Trophoblast cell (in vitro differentiated cells and primary cell): ENCODE measurements at regions not wholly inside any gene's neighbourhood (a gene's known extent, or its start where the extent isn't known, plus 50 kb on each side); places are given as distances from the start of the nearest gene placed in this dataset.
"Not testable (repeated sequence)": the region's sequence is repeated elsewhere in the genome, so short reads cannot be mapped to it uniquely, and the experiment has no call there.

Source experiments
- DNase-seq, 2 donors: peaks; one replicate each; pipeline ENCODE4 v3.0.0-alpha.2; 2016
- H2AFZ ChIP-seq: 2 replicates; pipeline ENCODE4 v1.6.1; 2013; ENCODE audit warnings: low read length, moderate library complexity, mild to moderate bottlenecking; ENCODE audit not compliant: insufficient read depth, poor library complexity
- H2AK5ac ChIP-seq: 2 replicates; pipeline ENCODE4 v1.6.1; 2013; ENCODE audit warnings: mild to moderate bottlenecking, low read length
- H2BK120ac ChIP-seq: 2 replicates; pipeline ENCODE4 v1.6.1; 2013; ENCODE audit warnings: low read length, mild to moderate bottlenecking, moderate library complexity; ENCODE audit not compliant: insufficient read depth, poor library complexity
- H2BK12ac ChIP-seq: 2 replicates; pipeline ENCODE4 v1.6.1; 2013; ENCODE audit warnings: mild to moderate bottlenecking, low read length, moderate library complexity
- H2BK5ac ChIP-seq: 2 replicates; pipeline ENCODE4 v1.6.1; 2013; ENCODE audit warnings: low read length, low read depth, moderate library complexity, mild to moderate bottlenecking; ENCODE audit not compliant: poor library complexity
- H3K14ac ChIP-seq: 2 replicates; pipeline ENCODE4 v1.6.1; 2013; ENCODE audit warnings: mild to moderate bottlenecking, low read length
- H3K18ac ChIP-seq: 2 replicates; pipeline ENCODE4 v1.6.1; 2013; ENCODE audit warnings: mild to moderate bottlenecking, low read length
- H3K23ac ChIP-seq: 2 replicates; pipeline ENCODE4 v1.6.1; 2013; ENCODE audit warnings: low read length
- H3K27ac ChIP-seq: 2 replicates; pipeline ENCODE4 v1.5.1; 2013; ENCODE audit warnings: low read depth, mild to moderate bottlenecking, inconsistent platforms, low read length, moderate library complexity
- H3K27me3 ChIP-seq: 2 replicates; pipeline ENCODE4 v1.6.1; 2013; ENCODE audit warnings: inconsistent platforms, mild to moderate bottlenecking, low read length, moderate library complexity; ENCODE audit not compliant: insufficient read depth
- H3K36me3 ChIP-seq, 2 experiments: 1 replicate in 1 of 2; 2 replicates in 1 of 2; pipeline ENCODE4 v1.6.1; 2013; ENCODE audit warnings: low read length in 2 of 2, mild to moderate bottlenecking in 2 of 2, moderate library complexity in 1 of 2; ENCODE audit not compliant: insufficient read depth in 2 of 2, control insufficient read depth in 1 of 2
- H3K4ac ChIP-seq: 2 replicates; pipeline ENCODE4 v1.6.1; 2013; ENCODE audit warnings: low read depth, mild to moderate bottlenecking, low read length, moderate library complexity
- H3K4me1 ChIP-seq, 2 experiments: 1 replicate in 1 of 2; 2 replicates in 1 of 2; pipeline ENCODE4 v1.6.1; 2013; ENCODE audit warnings: low read length in 2 of 2, mild to moderate bottlenecking in 2 of 2, moderate library complexity in 1 of 2; ENCODE audit not compliant: insufficient read depth in 2 of 2, control insufficient read depth in 1 of 2
- H3K4me2 ChIP-seq: 2 replicates; pipeline ENCODE4 v1.6.1; 2013; ENCODE audit warnings: inconsistent platforms, mild to moderate bottlenecking, low read length, moderate library complexity
- H3K4me3 ChIP-seq: 2 replicates; pipeline ENCODE4 v1.5.1; 2013; ENCODE audit warnings: mild to moderate bottlenecking, low read depth, low read length, inconsistent platforms
- H3K79me1 ChIP-seq: one replicate; pipeline ENCODE4 v1.6.1; 2013; ENCODE audit warnings: low read length
- H3K79me2 ChIP-seq: 2 replicates; pipeline ENCODE4 v1.6.1; 2013; ENCODE audit warnings: low read length, mild to moderate bottlenecking; ENCODE audit not compliant: control insufficient read depth, insufficient read depth, poor library complexity
- H3K9ac ChIP-seq: 2 replicates; pipeline ENCODE4 v1.6.1; 2013; ENCODE audit warnings: mild to moderate bottlenecking, low read length
- H3K9me3 ChIP-seq: 2 replicates; pipeline ENCODE4 v1.6.1; 2013; ENCODE audit warnings: low read depth, mild to moderate bottlenecking, control low read depth, inconsistent platforms, low read length; ENCODE audit not compliant: insufficient read depth
- H4K12ac ChIP-seq: 2 replicates; pipeline ENCODE4 v1.6.1; 2013; ENCODE audit warnings: low read depth, mild to moderate bottlenecking, low read length, moderate library complexity
- H4K8ac ChIP-seq: 2 replicates; pipeline ENCODE4 v1.6.1; 2013; ENCODE audit warnings: low read depth, mild to moderate bottlenecking, low read length, moderate library complexity
- H4K91ac ChIP-seq: one replicate; pipeline ENCODE4 v1.6.1; 2013; ENCODE audit warnings: low read depth, mild to moderate bottlenecking, low read length, moderate library complexity
- WGBS: extraction: QIAGEN DNeasy Blood & Tissue Kit; methylation state at CpG from one replicate; pipeline ENCODE4 v1.1.7; 2013; ENCODE audit warnings: missing lambda C conversion rate; ENCODE audit not compliant: insufficient read length, insufficient coverage; ENCODE audit errors: extremely low coverage; 5-methylcytosine and 5-hydroxymethylcytosine counted together

GRCh38 chr10:28896791-28897409 lies 219.6 kb downstream of the BAMBI start:
- H3K4me1 ChIP-seq, H3K9me3 ChIP-seq, H3K4me2 ChIP-seq, H2AK5ac ChIP-seq, H3K36me3 ChIP-seq, H3K23ac ChIP-seq, H3K18ac ChIP-seq, H3K14ac ChIP-seq, H3K4me3 ChIP-seq, H3K27ac ChIP-seq, H3K79me1 ChIP-seq, H2BK5ac ChIP-seq, H3K4ac ChIP-seq, H2AFZ ChIP-seq, H4K8ac ChIP-seq, H3K27me3 ChIP-seq, H3K79me2 ChIP-seq, DNase-seq, H2BK12ac ChIP-seq, H2BK120ac ChIP-seq, H4K91ac ChIP-seq, H4K12ac ChIP-seq, H3K9ac ChIP-seq: not testable (repeated sequence)
- WGBS, result no CpG with 5 or more reads among the region's 44 CpGs

DNA sequence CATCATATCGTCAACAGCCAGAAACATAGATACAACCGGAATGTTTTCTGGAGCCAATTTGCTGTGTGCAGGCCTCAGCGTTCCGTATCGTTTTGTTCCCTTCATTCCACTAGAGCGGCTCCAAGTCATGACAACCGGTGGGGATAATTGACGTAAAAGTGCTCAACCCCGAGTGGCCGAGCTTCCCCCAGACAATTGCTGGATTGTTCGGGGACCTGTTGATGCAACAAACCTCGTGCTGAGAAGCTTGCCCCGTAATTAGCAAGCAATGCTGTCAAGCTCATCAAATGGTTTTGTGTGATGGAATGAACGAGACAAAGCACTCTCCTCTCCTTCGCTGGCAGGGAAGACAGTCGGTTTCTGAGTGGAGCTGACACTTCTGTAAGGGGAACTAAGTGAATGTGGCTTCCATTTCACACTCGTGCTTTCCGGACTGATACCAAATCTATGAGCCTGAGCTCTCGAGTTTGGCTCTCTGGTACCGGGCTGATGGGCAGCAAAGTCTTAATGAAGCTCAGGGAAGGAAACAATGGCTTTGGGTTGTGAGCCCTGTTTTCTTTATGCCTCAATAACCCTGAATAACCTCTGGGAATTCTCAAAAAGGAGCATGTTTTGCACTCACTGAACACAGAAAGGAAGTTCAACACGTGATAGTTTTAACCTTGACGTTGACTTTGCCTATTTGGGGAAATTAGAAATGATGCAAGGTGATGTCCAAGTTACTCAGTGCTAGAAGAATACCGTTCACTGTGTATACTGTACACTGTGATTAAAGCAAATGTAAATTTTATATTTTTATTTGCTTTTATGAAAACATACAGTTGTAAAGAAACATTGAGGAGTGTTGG lies 220.5 kb downstream of the BAMBI start:
- WGBS, result no CpG with 5 or more reads among the region's 23 CpGs
- Histone ChIP-seq H3K27me3 (no peaks in the 10 kb centered on the region), H2BK5ac (no peak overlapping the region), H3K4ac (no peak overlapping the region), H3K79me2 (no peaks in the 10 kb centered on the region), H3K27ac (no peak overlapping the region), H3K79me1 (peaks cover 2% of the 10 kb centered on the region), H3K4me2 (no peak overlapping the region), H4K91ac (no peak overlapping the region), H3K14ac (no peak overlapping the region), H3K4me1 (no peaks in the 10 kb centered on the region), H2AK5ac (no peak overlapping the region), H3K9ac (no peak overlapping the region), H2BK12ac (peak overlapping the region; percentile 13), H3K36me3 (no peaks in the 10 kb centered on the region), H2AFZ (no peak overlapping the region), H3K23ac (no peak overlapping the region), H4K12ac (no peak overlapping the region), H2BK120ac (no peak overlapping the region), H3K9me3 (peaks cover 2% of the 10 kb centered on the region), H4K8ac (no peak overlapping the region), H3K4me3 (no peak overlapping the region), H3K18ac (no peak overlapping the region)
- DNase-seq, result no peak

DNA sequence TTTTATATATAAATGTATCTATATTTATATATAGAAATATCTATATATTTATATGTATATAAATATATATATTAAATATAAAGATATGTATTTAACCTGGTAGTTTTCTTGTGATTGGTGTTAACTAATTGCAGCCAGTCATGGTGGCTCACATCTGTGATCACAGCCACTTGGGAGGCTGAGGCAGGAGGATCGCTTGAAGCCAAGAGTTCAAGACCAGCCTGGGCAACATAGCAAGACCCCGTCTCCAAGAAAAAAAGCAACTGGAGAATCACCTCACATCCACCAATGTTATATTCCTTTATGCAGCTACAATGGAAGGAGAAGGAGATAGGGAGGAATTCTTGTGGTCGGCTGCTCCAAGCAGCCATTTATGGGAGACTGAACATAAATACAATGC lies 224.9 kb downstream of the BAMBI start:
- Histone ChIP-seq H3K4ac (no peak overlapping the region), H2AK5ac (no peak overlapping the region), H2BK120ac (no peak overlapping the region), H3K79me2 (no peaks in the 10 kb centered on the region), H3K79me1 (peaks cover 2% of the 10 kb centered on the region), H4K91ac (no peak overlapping the region), H2AFZ (no peak overlapping the region), H4K12ac (no peak overlapping the region), H3K4me1 (peaks cover 4% of the 10 kb centered on the region in 2 experiments), H3K9ac (no peak overlapping the region), H4K8ac (no peak overlapping the region), H3K9me3 (peaks cover 2% of the 10 kb centered on the region), H3K36me3 (no peaks in the 10 kb centered on the region), H3K14ac (no peak overlapping the region), H2BK5ac (no peak overlapping the region), H3K18ac (no peak overlapping the region), H2BK12ac (no peak overlapping the region), H3K27me3 (no peaks in the 10 kb centered on the region), H3K27ac (no peak overlapping the region), H3K23ac (no peak overlapping the region), H3K4me2 (no peak overlapping the region), H3K4me3 (no peak overlapping the region)
- DNase-seq, result no peak
- WGBS, result no CpG with 5 or more reads among the region's 3 CpGs

GRCh38 chr10:28903063-28903462 lies 225.7 kb downstream of the BAMBI start:
- Histone ChIP-seq H2AK5ac (no peak overlapping the region), H4K12ac (no peak overlapping the region), H3K4me1 (peaks cover 4% of the 10 kb centered on the region in 2 experiments), H3K27me3 (no peaks in the 10 kb centered on the region), H3K18ac (no peak overlapping the region), H4K91ac (no peak overlapping the region), H3K4ac (no peak overlapping the region), H2AFZ (no peak overlapping the region), H3K14ac (no peak overlapping the region), H4K8ac (no peak overlapping the region), H2BK12ac (no peak overlapping the region), H2BK120ac (no peak overlapping the region), H2BK5ac (no peak overlapping the region), H3K9ac (no peak overlapping the region), H3K23ac (no peak overlapping the region), H3K4me2 (no peak overlapping the region), H3K4me3 (no peak overlapping the region), H3K79me1 (peaks cover 2% of the 10 kb centered on the region), H3K36me3 (no peaks in the 10 kb centered on the region), H3K27ac (no peak overlapping the region), H3K79me2 (no peaks in the 10 kb centered on the region), H3K9me3 (peaks cover 2% of the 10 kb centered on the region)
- DNase-seq, result no peak
- WGBS, result no CpG with 5 or more reads among the region's 2 CpGs
